Spleen (tissue), 7 donors: ENCODE measurements at regions not wholly inside any gene's neighbourhood (a gene's known extent, or its start where the extent isn't known, plus 50 kb on each side); places are given as distances from the start of the nearest gene placed in this dataset.

Experiments used
- POLR2A ChIP-seq, 3 donors: fragments of 450-650 bp; IDR thresholded peaks; one replicate each; pipeline ENCODE4 v1.5.1; 2017; ENCODE audit warnings: antibody characterized with exemption in 3 of 3, mild to moderate bottlenecking in 1 of 3
- TF ChIP-seq, protein P1 (sequence below), 11 experiments: fragments of 200-600 bp in 7 of 11; fragments of 450-650 bp in 4 of 11; sonication (generic) in 4 of 11; IDR thresholded peaks in 8 of 11; conservative IDR thresholded peaks in 3 of 11; 1 replicate in 7 of 11; 2 replicates in 4 of 11; pipeline versions ENCODE4 v1.4.0 to v1.8.0; 2016 to 2021; ENCODE audit warnings: antibody characterized with exemption in 11 of 11, inconsistent platforms in 4 of 11, mild to moderate bottlenecking in 1 of 11
- donor health status: DM: no; HTN: no; CAD: no; lungs with moderate emphysema.
- donor health status: DM: no; HTN: no; CAD: no.
- donor health status: DM: no; HTN: no; CAD: no.

DNA sequence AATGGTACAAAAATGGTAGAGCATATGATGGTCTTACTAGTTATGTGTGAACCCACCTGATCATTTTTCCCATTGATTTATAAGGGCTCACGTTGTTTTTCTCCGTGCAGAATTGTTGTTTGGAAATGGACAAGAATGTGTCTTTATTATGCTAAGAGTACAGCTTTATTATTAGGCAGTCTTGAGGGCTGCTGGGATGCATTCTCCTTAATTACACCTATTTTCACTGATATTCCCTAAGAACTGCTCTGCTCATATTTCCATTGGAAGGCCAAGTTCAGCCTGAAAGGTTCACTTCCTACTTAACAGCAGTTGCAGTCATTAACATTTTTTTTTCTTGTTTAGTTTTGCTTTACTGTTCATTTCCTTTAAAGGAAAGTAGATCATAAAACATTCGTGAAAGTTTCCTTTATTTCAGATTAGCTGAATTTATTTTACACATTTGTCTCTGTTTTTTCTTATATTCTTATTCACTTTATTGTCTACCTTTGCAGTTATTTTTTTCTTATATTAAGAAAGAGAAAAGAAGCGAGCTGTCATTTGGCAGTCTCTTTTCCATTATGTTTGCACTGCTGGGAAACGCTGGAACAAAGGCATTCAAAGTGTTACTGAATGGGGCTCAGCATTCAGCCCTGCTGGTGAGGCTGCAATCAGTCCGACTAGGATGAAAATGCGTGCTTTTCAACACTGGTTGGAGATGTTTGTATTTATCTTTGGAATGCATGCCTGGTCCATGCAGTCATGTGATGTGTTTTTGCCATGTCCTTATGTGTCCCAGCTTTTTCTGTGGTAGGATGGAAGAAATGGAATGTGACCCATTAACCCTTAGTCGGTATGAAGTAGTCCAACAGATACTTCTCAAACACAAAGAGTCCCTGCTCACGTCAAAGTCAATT, 602.7 kb upstream of the ZNF608 start:
- TF ChIP-seq POLR2A (IDR thresholded peaks at IDR 0.05), result no peak
- TF ChIP-seq, protein P1, sequence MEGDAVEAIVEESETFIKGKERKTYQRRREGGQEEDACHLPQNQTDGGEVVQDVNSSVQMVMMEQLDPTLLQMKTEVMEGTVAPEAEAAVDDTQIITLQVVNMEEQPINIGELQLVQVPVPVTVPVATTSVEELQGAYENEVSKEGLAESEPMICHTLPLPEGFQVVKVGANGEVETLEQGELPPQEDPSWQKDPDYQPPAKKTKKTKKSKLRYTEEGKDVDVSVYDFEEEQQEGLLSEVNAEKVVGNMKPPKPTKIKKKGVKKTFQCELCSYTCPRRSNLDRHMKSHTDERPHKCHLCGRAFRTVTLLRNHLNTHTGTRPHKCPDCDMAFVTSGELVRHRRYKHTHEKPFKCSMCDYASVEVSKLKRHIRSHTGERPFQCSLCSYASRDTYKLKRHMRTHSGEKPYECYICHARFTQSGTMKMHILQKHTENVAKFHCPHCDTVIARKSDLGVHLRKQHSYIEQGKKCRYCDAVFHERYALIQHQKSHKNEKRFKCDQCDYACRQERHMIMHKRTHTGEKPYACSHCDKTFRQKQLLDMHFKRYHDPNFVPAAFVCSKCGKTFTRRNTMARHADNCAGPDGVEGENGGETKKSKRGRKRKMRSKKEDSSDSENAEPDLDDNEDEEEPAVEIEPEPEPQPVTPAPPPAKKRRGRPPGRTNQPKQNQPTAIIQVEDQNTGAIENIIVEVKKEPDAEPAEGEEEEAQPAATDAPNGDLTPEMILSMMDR (IDR thresholded peaks at IDR 0.05 in 8 of 11, conservative IDR thresholded peaks at IDR 0.05 in 3 of 11), result no peak
